Nephron (organoid): ENCODE measurements at regions not wholly inside any gene's neighbourhood (a gene's known extent, or its start where the extent isn't known, plus 50 kb on each side); places are given as distances from the start of the nearest gene placed in this dataset.

Experiments used
- H3K27ac Mint-ChIP-seq, 3 experiments: 2 replicates each; pipeline ENCODE4 v1.8.0; 2020; ENCODE audit warnings: mixed read lengths in 3 of 3, mild to moderate bottlenecking in 2 of 3, moderate library complexity in 1 of 3
- H3K27me3 Mint-ChIP-seq: 2 replicates; pipeline ENCODE4 v1.8.0; 2021; ENCODE audit warnings: low read depth, mild to moderate bottlenecking, moderate library complexity, mixed read lengths
- H3K36me3 Mint-ChIP-seq: 2 replicates; pipeline ENCODE4 v1.8.0; 2020; ENCODE audit warnings: low read depth, mixed read lengths
- H3K4me1 Mint-ChIP-seq: 2 replicates; pipeline ENCODE4 v1.8.0; 2020; ENCODE audit warnings: mixed read lengths
- H3K4me3 Mint-ChIP-seq, 3 experiments: 2 replicates each; pipeline ENCODE4 v1.8.0; 2020; ENCODE audit warnings: mild to moderate bottlenecking in 3 of 3, mixed read lengths in 3 of 3, moderate library complexity in 2 of 3
- H3K9me3 Mint-ChIP-seq: 2 replicates; pipeline ENCODE4 v1.8.0; 2020; ENCODE audit warnings: mixed read lengths
- CTCF ChIP-seq, 3 experiments: fragments of 200-600 bp; sonication (generic); IDR thresholded peaks; one replicate each; pipeline ENCODE4 v1.5.0; 2021; ENCODE audit warnings: antibody characterized with exemption in 3 of 3; ENCODE audit not compliant: unreplicated experiment in 3 of 3

- peaks cover 24% of the 10 kb centered on the region for H3K9me3 Mint-ChIP-seq
- H3K4me1 Mint-ChIP-seq: peaks cover 58% of the 10 kb centered on the region
- peaks cover 15% of the 10 kb centered on the region for H3K27me3 Mint-ChIP-seq
- peak overlapping the region; percentile 76 to 77 (median 76) for H3K27ac Mint-ChIP-seq
- H3K36me3 Mint-ChIP-seq: no peaks in the 10 kb centered on the region
- H3K4me3 Mint-ChIP-seq: peak overlapping the region in 1 of 3 experiments; percentile 32
- TF ChIP-seq CTCF (IDR thresholded peaks at IDR 0.05; ENCODE audit: unreplicated experiment in 3 of 3): no peak
These were observed 78.6 kb upstream of the ZNF469 start for GRCh38 chr16:88303890-88304819.

- Mint-ChIP-seq H3K9me3 (peaks cover 24% of the 10 kb centered on the region), H3K36me3 (no peaks in the 10 kb centered on the region), H3K27me3 (peaks cover 12% of the 10 kb centered on the region), H3K4me1 (peaks cover 56% of the 10 kb centered on the region), H3K27ac (peak overlapping the region; percentile 62 to 77 (median 76)), H3K4me3 (no peak overlapping the region)
- TF ChIP-seq CTCF (IDR thresholded peaks at IDR 0.05; ENCODE audit: unreplicated experiment in 3 of 3): no peak
These were observed 77.6 kb upstream of the ZNF469 start for GRCh38 chr16:88305176-88305575.

- no peak for TF ChIP-seq CTCF (IDR thresholded peaks at IDR 0.05; ENCODE audit: unreplicated experiment in 3 of 3)
- Mint-ChIP-seq H3K27ac (peak overlapping the region; percentile 68 to 82 (median 74)), H3K9me3 (peaks cover 30% of the 10 kb centered on the region), H3K36me3 (no peaks in the 10 kb centered on the region), H3K4me1 (peaks cover 52% of the 10 kb centered on the region), H3K4me3 (no peak overlapping the region), H3K27me3 (peaks cover 8% of the 10 kb centered on the region)
These were observed 76.3 kb upstream of the ZNF469 start for GRCh38 chr16:88306411-88306810.

- no peaks in the 10 kb centered on the region for H3K36me3 Mint-ChIP-seq
- H3K27me3 Mint-ChIP-seq: peaks cover 7% of the 10 kb centered on the region
- peaks cover 31% of the 10 kb centered on the region for H3K9me3 Mint-ChIP-seq
- H3K4me3 Mint-ChIP-seq: peak overlapping the region in 1 of 3 experiments; percentile 49
- H3K4me1 Mint-ChIP-seq: peaks cover 49% of the 10 kb centered on the region
- TF ChIP-seq CTCF (IDR thresholded peaks at IDR 0.05; ENCODE audit: unreplicated experiment in 3 of 3): no peak
- peak overlapping the region; percentile 68 to 82 (median 74) for H3K27ac Mint-ChIP-seq
These were observed 75.8 kb upstream of the ZNF469 start for GRCh38 chr16:88306860-88307545.

DNA sequence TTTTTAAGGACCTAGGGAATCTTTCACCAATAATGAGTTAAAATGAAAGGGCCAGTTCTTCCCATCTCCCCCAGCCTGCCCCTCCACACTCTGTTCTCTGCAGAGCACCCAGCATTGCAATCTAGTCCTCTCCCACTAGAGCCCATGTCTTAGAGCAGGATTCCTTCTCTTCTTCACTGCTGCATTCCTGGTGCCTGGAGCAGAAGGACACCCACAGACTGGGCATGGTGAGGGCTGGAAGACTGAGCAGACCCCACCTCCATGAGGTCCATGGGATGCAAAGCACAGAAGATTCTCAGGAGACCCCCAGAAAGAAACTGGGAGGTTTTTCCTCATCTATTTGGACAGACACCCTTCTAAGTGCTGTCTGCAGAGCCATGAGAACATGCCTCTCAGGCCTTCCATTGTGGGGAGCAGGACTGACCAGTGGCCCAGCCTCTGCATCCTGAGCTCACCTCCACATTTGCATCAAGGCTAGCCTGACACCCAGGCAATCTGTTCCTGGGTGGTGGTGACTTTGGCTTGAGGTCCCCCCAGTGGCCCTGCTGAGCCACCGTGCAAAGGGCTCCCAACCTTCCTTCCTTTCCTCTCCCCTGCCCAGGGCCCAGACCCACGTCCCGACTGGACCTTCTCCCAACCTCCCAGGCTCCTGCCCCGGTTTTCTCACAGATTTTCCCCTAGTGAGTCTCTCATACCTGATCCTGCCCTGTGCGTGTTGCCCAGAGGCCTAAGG, 74.2 kb upstream of the ZNF469 start:
- Mint-ChIP-seq H3K27me3 (peaks cover 14% of the 10 kb centered on the region), H3K4me3 (no peak overlapping the region), H3K9me3 (peaks cover 39% of the 10 kb centered on the region), H3K36me3 (no peaks in the 10 kb centered on the region), H3K4me1 (peaks cover 41% of the 10 kb centered on the region), H3K27ac (peak overlapping the region in 1 of 3 experiments; percentile 11)
- no peak for TF ChIP-seq CTCF (IDR thresholded peaks at IDR 0.05; ENCODE audit: unreplicated experiment in 3 of 3)
